Choroid plexus epithelial cell (primary cell): ENCODE measurements at regions not wholly inside any gene's neighbourhood (a gene's known extent, or its start where the extent isn't known, plus 50 kb on each side); places are given as distances from the start of the nearest gene placed in this dataset.

Experiments used
- DNase-seq: peaks from one replicate; pipeline ENCODE4 v3.0.0-alpha.2; 2010; ENCODE audit warnings: low read depth
- H3K4me3 ChIP-seq: 2 replicates; pipeline ENCODE4 v1.5.1; 2011; ENCODE audit warnings: low read depth, mild to moderate bottlenecking, control low read depth, low read length, moderate library complexity
- TF ChIP-seq, protein P1 (sequence below): conservative IDR thresholded peaks from 2 replicates; pipeline ENCODE4 v1.5.1; 2011; ENCODE audit warnings: low read depth, mild to moderate bottlenecking, control low read depth, inconsistent platforms, low read length, moderate library complexity

DNA sequence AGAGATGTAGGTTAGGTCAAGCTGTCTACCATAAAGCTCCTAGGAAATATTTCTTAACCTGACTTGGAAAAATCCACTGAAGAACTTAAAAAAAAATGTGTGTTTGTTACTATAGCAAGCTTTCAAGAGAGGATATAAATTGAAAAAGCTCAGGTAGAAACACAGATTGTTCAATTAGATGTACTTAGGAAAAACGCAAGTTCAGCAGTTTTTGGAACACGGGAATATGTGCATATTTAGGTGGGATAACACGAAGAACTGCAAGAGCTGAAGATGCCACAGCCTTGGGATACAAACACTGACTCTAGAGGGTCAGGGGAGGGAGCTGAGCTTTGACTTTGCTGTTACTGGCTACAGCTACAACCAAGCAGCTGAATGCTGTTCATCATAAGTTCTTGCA, 77.8 kb upstream of the FSHB start:
- DNase-seq, result no peak
- TF ChIP-seq, protein P1, sequence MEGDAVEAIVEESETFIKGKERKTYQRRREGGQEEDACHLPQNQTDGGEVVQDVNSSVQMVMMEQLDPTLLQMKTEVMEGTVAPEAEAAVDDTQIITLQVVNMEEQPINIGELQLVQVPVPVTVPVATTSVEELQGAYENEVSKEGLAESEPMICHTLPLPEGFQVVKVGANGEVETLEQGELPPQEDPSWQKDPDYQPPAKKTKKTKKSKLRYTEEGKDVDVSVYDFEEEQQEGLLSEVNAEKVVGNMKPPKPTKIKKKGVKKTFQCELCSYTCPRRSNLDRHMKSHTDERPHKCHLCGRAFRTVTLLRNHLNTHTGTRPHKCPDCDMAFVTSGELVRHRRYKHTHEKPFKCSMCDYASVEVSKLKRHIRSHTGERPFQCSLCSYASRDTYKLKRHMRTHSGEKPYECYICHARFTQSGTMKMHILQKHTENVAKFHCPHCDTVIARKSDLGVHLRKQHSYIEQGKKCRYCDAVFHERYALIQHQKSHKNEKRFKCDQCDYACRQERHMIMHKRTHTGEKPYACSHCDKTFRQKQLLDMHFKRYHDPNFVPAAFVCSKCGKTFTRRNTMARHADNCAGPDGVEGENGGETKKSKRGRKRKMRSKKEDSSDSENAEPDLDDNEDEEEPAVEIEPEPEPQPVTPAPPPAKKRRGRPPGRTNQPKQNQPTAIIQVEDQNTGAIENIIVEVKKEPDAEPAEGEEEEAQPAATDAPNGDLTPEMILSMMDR, result no peak
- H3K4me3 ChIP-seq, result no peak overlapping the region

DNA sequence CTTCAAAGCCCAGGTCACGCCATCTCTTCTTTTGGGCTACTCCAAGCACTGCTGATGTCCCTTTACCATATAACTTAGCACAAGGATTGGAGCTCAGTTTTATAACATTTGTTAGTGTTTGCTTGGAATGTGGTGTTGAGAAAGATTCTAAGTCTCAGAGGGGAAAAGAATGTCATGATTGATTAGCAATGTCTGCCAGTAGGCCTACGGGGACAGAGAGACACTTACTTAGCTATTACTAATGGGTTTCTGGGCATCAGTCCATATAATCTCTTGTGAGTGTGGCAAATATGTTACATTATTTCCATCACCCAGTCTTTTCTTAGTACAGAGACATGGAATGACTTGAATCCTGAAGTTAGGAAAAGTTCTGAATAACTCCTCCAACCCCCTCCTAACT, 75.4 kb upstream of the FSHB start:
- H3K4me3 ChIP-seq, result no peak overlapping the region
- no peak for DNase-seq
- TF ChIP-seq, protein P1, result no peak

DNA sequence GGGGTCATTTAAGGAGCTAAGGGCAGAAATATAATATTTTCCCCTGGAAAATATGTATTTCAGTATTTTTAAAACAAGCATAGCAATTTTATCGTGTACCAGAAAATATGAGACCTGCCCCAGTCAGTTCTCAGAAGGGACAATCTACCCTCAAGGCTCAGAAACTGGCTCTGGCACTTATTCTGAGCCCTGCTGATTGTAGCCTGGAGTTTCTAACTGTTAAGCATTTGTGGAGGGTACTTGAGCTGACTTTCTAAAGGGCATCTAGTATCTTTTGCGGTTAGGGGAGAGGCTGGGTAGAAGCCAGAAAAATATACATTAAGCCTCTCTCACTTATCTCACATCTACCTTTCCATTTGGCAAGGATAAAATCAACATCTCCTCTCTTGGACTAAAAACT, 71.3 kb upstream of the FSHB start:
- no peak overlapping the region for H3K4me3 ChIP-seq
- TF ChIP-seq, protein P1, result no peak
- no peak for DNase-seq

DNA sequence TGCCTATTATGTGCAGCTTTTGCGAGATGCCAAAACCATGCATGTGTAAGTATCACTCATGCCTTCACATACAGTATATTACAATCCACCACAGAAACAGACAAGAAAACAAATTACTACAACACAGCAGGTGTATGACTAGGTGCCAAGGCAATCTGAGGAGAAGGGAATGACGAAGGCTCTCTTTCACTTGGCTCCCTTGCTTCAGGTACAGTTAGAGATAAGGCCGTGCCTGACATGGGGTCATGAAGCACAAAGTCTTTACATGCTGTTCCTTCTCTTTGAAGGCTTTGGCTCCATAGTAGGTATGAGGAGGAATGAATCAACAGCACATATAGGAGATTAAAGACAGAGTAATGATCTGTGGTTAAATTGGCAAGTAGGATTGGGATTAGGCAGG, 65.2 kb upstream of the FSHB start:
- TF ChIP-seq, protein P1, result no peak
- DNase-seq, result no peak
- H3K4me3 ChIP-seq, result no peak overlapping the region

DNA sequence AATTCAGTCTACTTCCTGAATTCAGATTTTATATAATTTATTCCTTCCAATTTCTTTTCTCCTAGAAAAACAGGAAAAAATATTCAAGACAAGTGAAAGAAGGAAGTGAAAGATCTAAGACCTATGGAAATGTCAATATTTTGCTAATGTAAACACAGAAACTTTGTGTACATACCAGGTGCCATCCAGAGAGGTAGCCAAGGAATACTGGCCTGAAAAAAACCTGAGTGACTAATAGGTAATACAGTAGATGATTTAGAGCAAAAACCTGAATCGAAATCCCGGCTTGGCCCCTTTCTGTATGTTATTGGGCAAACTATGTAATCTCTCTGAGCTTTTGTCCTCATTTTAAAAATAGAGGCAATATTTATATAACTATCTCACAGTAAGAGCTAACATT, 59.2 kb upstream of the FSHB start:
- TF ChIP-seq, protein P1, result no peak
- no peak overlapping the region for H3K4me3 ChIP-seq
- no peak for DNase-seq

DNA sequence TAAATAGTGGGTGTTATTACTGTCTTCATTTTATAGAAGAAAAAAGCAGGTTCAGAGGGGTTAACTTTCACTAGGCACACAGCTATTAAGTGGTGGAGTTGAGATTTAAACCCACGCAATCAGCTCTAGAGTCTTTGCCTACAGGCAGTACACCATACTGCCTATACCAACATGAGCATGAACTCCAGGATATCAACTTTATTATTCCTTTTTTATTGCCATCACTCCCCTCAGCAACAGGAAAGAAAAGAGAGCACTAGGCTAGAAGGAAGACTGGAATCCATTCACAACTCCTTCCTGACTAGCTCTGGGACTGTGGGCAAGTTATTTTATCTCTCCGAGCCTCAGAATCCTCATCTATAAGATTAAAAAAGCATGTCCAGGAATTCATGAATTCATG, 58.7 kb upstream of the FSHB start:
- H3K4me3 ChIP-seq, result no peak overlapping the region

DNA sequence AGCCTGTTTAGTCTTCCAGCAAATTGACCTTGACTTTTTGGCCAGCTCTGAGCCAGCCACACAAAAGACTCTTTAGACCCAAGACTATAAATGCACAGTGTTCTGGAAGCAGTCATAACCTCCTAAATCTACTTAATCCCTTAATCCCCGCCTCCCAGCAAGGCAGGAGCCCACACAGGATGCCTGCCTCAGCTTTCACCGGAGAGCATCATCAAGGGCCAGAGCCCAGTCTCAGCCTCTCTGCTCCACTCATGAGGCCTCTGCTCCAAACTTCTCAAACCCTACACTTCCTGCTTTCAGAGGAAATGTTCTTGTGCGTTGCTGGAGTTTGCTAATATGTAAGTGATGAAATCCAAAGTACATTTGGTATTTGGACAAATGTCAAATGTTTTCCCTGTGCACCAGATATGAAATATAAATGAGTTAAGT, 57.9 kb upstream of the FSHB start:
- no peak for DNase-seq
- no peak overlapping the region for H3K4me3 ChIP-seq
- TF ChIP-seq, protein P1, result no peak

More for the DNA sequence above, 58.7 kb upstream of the FSHB start:
- TF ChIP-seq, protein P1, result no peak
- no peak for DNase-seq
